ENCODE measurements at regions not wholly inside any gene's neighbourhood (a gene's known extent, or its start where the extent isn't known, plus 50 kb on each side); places are given as distances from the start of the nearest gene placed in this dataset.

DNA sequence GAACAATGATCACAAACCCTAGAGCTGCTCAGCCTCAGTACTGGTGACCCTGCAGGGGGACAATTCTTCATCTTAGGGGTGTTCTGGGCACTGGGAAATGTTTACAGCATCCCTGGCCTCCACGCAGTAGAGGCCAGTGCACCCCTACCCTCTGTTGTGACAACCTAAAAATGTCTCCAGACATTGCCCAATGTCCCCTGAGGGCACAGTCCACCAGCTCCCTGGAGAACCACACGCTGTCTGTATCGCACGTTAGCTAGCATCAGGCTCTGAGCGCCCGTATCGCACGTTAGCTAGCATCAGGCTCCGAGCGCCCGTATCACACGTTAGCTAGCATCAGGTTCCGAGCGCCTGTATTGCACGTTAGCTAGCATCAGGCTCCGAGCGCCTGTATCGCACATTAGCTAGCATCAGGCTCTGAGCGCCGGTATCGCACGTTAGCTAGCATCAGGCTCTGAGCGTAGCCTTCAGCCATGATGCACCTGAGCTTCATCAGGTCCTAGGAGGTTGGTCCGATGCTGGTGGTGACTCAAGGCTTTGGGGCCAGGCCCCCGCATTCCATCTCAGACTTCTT is 111.1 kb upstream of the ANO1 start:
- TF ChIP-seq, protein P1, sequence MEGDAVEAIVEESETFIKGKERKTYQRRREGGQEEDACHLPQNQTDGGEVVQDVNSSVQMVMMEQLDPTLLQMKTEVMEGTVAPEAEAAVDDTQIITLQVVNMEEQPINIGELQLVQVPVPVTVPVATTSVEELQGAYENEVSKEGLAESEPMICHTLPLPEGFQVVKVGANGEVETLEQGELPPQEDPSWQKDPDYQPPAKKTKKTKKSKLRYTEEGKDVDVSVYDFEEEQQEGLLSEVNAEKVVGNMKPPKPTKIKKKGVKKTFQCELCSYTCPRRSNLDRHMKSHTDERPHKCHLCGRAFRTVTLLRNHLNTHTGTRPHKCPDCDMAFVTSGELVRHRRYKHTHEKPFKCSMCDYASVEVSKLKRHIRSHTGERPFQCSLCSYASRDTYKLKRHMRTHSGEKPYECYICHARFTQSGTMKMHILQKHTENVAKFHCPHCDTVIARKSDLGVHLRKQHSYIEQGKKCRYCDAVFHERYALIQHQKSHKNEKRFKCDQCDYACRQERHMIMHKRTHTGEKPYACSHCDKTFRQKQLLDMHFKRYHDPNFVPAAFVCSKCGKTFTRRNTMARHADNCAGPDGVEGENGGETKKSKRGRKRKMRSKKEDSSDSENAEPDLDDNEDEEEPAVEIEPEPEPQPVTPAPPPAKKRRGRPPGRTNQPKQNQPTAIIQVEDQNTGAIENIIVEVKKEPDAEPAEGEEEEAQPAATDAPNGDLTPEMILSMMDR (IDR thresholded peaks at IDR 0.05 in 4 of 5, conservative IDR thresholded peaks at IDR 0.05 in 1 of 5), result no peak
- TF ChIP-seq POLR2A (IDR thresholded peaks at IDR 0.05), result no peak
